Heart left ventricle (tissue), 16 donors: ENCODE measurements at regions not wholly inside any gene's neighbourhood (a gene's known extent, or its start where the extent isn't known, plus 50 kb on each side); places are given as distances from the start of the nearest gene placed in this dataset.

ENCODE experiments used
- ATAC-seq, 4 donors: fragments of 200-7000 bp; cut with Tn5 transposase; one replicate each; pipeline ENCODE4 v1.9.1; 2020 to 2022; ENCODE audit warnings: moderate library complexity in 4 of 4, mild to moderate bottlenecking in 3 of 4, moderate number of reproducible peaks in 1 of 4
- DNase-seq, 5 donors: peaks; one replicate each; pipeline ENCODE4 v3.0.0-alpha.2; 2020
- H3K27ac ChIP-seq, 12 donors: fragments of 200-600 bp; sonication (generic) in 4 of 12; one replicate each; pipeline versions ENCODE4 v1.5.0 to v1.8.0; 2016 to 2022; ENCODE audit warnings: mild to moderate bottlenecking in 2 of 12
- H3K27me3 ChIP-seq, 9 donors: fragments of 200-600 bp; sonication (generic) in 2 of 9; one replicate each; pipeline versions ENCODE4 v1.5.1 to v1.8.0; 2016 to 2022; ENCODE audit warnings: mild to moderate bottlenecking in 3 of 9
- H3K36me3 ChIP-seq, 9 donors: fragments of 200-600 bp; sonication (generic) in 2 of 9; one replicate each; pipeline versions ENCODE4 v1.5.0 to v1.8.0; 2018 to 2022; ENCODE audit warnings: mild to moderate bottlenecking in 2 of 9
- H3K4me1 ChIP-seq, 12 donors: fragments of 200-600 bp; sonication (generic) in 4 of 12; one replicate each; pipeline versions ENCODE4 v1.5.0 to v1.8.0; 2016 to 2022; ENCODE audit warnings: mild to moderate bottlenecking in 3 of 12
- H3K4me3 ChIP-seq, 12 donors: fragments of 200-600 bp; sonication (generic) in 4 of 12; one replicate each; pipeline versions ENCODE4 v1.5.0 to v1.8.0; 2017 to 2022; ENCODE audit warnings: mild to moderate bottlenecking in 9 of 12, moderate library complexity in 4 of 12
- H3K9me3 ChIP-seq, 12 donors: fragments of 200-600 bp; sonication (generic) in 4 of 12; one replicate each; pipeline versions ENCODE4 v1.5.0 to v1.8.0; 2016 to 2022; ENCODE audit warnings: mild to moderate bottlenecking in 1 of 12
- POLR2A ChIP-seq, 2 donors: fragments of 450-650 bp; IDR thresholded peaks; one replicate each; pipeline ENCODE4 v1.6.1; 2017; ENCODE audit warnings: antibody characterized with exemption in 2 of 2, mild to moderate bottlenecking in 2 of 2, moderate library complexity in 2 of 2
- WGBS, 4 donors: extraction: QIAGEN DNeasy Blood & Tissue Kit in 2 of 4; methylation state at CpG; one replicate each; pipeline versions ENCODE4 v1.1.5 to v1.1.7; 2013 to 2018; 5-methylcytosine and 5-hydroxymethylcytosine counted together
- intact Hi-C, 10 donors: fragments of 100-400 bp; cut with DNase I; formaldehyde crosslinking; loops; one replicate each; pipeline versions ENCODE4 v1.11.1 to v1.14.2; 2022
- TF ChIP-seq, protein P1 (sequence below), 12 donors: fragments of 200-600 bp; sonication (generic) in 4 of 12; IDR thresholded peaks; one replicate each; pipeline versions ENCODE4 v1.5.0 to v1.8.0; 2018 to 2022; ENCODE audit warnings: antibody characterized with exemption in 12 of 12, mild to moderate bottlenecking in 5 of 12
- donor health status: ischemic (EF 13 %, LVEDD 7.1; RV severe dilation, severe dysfunction).
- donor health status: healthy with polysubstance abuse.
- donor health status: DM: no; HTN: yes; CAD: no.
- donor health status: DM: no; HTN: no; CAD: no.
- donor health status: ischemic (EF 25% LVEDD 6.9; RV normal size, moderate dysfunction).
- donor health status: ischemic (EF 25% LVEDD 5.7; RV mildly dilated, moderate dysfunction).
- donor health status: healthy.
- donor health status: DM: yes; HTN: yes; CAD: no.
- donor health status: ischemic (EF 35%, LVEDD 5.7; RV mildly dilated, moderate dysfunction).
- donor health status: nonischemic (EF 11% LVEDD 7.7; RV severe dilation, severe dysfunction).
- donor health status: DM: yes; HTN: yes; CAD: no.
- donor health status: PGD.
- donor health status: ischemic (EF 29% LVEDD 5.4; RV normal size, mild dysfunction).
- donor health status: nonischemic (EF 23%, LVEDD 6.1; RV moderate dilation, normal function).

DNA sequence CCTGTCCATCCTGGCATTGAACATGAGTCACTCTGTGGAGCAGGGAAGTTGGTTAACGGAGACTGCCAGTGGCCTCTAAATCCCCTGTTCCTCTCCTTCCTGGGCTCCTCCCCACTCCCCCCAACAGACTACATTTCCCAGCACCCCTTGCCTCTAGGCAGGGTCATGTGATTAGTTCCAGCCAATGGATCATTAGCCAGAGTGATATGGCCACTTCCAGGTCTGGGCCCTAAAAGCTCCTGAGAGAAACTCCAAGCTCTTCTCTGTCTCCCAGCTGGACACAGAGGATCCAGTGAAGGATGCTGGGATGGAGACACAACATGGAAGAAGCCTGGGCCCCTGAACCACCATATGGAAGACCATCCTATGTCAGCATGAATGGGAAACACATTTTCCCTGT, 54.4 kb upstream of the RFLNA start:
- Histone ChIP-seq H3K9me3 (peaks cover 0 to 8% (median 0%) of the 10 kb centered on the region in 12 donors), H3K27ac (no peak overlapping the region), H3K4me1 (peaks cover 0 to 3% (median 0%) of the 10 kb centered on the region in 12 donors), H3K27me3 (no peaks in the 10 kb centered on the region), H3K4me3 (no peak overlapping the region), H3K36me3 (no peaks in the 10 kb centered on the region)
- no peak for TF ChIP-seq POLR2A (IDR thresholded peaks at IDR 0.05)
- TF ChIP-seq, protein P1, sequence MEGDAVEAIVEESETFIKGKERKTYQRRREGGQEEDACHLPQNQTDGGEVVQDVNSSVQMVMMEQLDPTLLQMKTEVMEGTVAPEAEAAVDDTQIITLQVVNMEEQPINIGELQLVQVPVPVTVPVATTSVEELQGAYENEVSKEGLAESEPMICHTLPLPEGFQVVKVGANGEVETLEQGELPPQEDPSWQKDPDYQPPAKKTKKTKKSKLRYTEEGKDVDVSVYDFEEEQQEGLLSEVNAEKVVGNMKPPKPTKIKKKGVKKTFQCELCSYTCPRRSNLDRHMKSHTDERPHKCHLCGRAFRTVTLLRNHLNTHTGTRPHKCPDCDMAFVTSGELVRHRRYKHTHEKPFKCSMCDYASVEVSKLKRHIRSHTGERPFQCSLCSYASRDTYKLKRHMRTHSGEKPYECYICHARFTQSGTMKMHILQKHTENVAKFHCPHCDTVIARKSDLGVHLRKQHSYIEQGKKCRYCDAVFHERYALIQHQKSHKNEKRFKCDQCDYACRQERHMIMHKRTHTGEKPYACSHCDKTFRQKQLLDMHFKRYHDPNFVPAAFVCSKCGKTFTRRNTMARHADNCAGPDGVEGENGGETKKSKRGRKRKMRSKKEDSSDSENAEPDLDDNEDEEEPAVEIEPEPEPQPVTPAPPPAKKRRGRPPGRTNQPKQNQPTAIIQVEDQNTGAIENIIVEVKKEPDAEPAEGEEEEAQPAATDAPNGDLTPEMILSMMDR (IDR thresholded peaks at IDR 0.05): no peak
- no peak for ATAC-seq
- no peak for DNase-seq
- intact Hi-C loops: no loop called here
- WGBS, 4 donors: 91 to 100% (median 95%) methylated on average over 1 of the region's 1 CpG

DNA sequence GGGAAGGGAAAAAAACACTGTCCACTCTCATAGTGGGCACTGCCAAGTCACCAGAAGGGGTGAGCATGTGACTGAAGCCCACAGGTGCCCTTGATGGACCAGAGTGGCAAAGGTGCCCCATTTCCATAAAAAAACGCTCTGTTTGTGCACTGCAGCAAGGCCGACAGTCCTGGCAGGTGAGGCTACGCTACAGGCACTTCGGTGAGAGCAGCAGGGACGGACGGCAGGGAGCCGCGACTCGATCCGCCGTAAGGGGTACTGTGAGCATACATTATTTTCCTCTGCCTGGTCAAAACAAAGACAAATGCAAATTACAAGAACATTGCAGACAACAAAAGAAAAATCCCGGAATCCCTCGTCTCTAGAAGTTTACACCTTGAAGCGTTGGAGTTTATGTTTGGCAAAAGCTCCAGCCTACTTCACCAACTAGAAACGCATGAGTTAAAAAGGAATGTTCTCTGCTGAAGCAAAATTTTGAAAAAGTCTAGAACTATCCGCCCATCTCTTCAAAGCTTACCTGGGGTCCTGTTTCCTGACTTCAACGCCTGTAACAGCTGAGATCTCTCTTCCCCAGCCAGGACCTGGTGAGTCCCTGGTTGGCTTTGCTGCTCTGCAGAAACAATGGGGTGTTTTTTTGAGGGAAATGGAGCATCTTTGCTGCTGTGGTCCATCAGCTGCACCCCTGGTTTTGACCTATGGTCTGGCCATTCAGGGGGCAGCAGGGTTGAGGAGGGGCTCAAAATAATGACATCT, 52.9 kb upstream of the RFLNA start:
- ATAC-seq: no peak
- WGBS, 4 donors: 71 to 84% (median 80%) methylated on average over 17 of the region's 17 CpGs

GRCh38 chr12:124242529-124243065, 52.3 kb upstream of the RFLNA start:
- peaks cover 0 to 3% (median 0%) of the 10 kb centered on the region in 12 donors for H3K4me1 ChIP-seq
- H3K36me3 ChIP-seq: no peaks in the 10 kb centered on the region
- no peak overlapping the region for H3K4me3 ChIP-seq
- DNase-seq (no peak), ATAC-seq (no peak)
- peaks cover 0 to 28% (median 12%) of the 10 kb centered on the region in 12 donors for H3K9me3 ChIP-seq
- 73 to 82% (median 75%) methylated on average over 8 to 9 of the region's 9 CpGs for WGBS, 4 donors
- H3K27me3 ChIP-seq: no peaks in the 10 kb centered on the region
- intact Hi-C loops: no loop called here
- H3K27ac ChIP-seq: no peak overlapping the region
- TF ChIP-seq, protein P1 (IDR thresholded peaks at IDR 0.05): no peak
- no peak for TF ChIP-seq POLR2A (IDR thresholded peaks at IDR 0.05)

More for the DNA sequence above, 52.9 kb upstream of the RFLNA start:
- no peak for DNase-seq
- Histone ChIP-seq H3K27me3 (no peaks in the 10 kb centered on the region), H3K27ac (no peak overlapping the region), H3K9me3 (peaks cover 0 to 21% (median 6%) of the 10 kb centered on the region in 12 donors), H3K4me3 (no peak overlapping the region), H3K4me1 (peaks cover 0 to 3% (median 0%) of the 10 kb centered on the region in 12 donors), H3K36me3 (no peaks in the 10 kb centered on the region)
- TF ChIP-seq, protein P1 (IDR thresholded peaks at IDR 0.05): no peak
- intact Hi-C loops: no loop called here

- Histone ChIP-seq H3K27me3 (no peaks in the 10 kb centered on the region), H3K9me3 (peaks cover 0 to 31% (median 16%) of the 10 kb centered on the region in 12 donors), H3K4me1 (peaks cover 0 to 3% (median 0%) of the 10 kb centered on the region in 12 donors), H3K36me3 (no peaks in the 10 kb centered on the region), H3K27ac (no peak overlapping the region), H3K4me3 (no peak overlapping the region)
- TF ChIP-seq, protein P1 (IDR thresholded peaks at IDR 0.05): no peak
- TF ChIP-seq POLR2A (IDR thresholded peaks at IDR 0.05): no peak
- ATAC-seq (no peak), DNase-seq (no peak)
- intact Hi-C loops: no loop called here
- 96 to 98% (median 98%) methylated on average over 4 of the region's 4 CpGs for WGBS, 4 donors
Measured at GRCh38 chr12:124243936-124244335, 51.0 kb upstream of the RFLNA start.
